ENCODE measurements at regions not wholly inside any gene's neighbourhood (a gene's known extent, or its start where the extent isn't known, plus 50 kb on each side); places are given as distances from the start of the nearest gene placed in this dataset.

DNA sequence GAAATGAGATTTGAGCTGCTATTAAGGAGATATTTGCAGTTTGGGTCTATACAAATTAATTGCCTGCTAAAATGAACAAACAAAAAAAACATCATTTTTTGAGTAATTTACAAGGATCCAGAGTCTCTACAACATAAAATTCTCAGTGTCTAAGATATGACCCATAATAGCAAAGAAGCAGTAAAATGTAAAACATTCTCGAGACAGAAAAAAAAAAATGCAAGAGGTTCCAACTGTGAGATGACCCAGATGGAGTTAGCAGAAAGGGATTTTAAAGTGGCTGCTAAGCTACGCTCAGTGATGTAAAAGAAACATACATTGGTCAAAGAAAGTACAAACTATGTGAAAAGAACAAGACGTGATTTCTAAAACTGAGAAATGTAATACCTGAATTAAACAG is 471.0 kb downstream of the SH2D4B start:
- TF ChIP-seq POLR2AphosphoS5 (IDR thresholded peaks at IDR 0.05; ENCODE audit: low read length) (no peak), GABPA (IDR thresholded peaks at IDR 0.05; ENCODE audit: low read depth) (no peak)
- TF ChIP-seq, protein P1, sequence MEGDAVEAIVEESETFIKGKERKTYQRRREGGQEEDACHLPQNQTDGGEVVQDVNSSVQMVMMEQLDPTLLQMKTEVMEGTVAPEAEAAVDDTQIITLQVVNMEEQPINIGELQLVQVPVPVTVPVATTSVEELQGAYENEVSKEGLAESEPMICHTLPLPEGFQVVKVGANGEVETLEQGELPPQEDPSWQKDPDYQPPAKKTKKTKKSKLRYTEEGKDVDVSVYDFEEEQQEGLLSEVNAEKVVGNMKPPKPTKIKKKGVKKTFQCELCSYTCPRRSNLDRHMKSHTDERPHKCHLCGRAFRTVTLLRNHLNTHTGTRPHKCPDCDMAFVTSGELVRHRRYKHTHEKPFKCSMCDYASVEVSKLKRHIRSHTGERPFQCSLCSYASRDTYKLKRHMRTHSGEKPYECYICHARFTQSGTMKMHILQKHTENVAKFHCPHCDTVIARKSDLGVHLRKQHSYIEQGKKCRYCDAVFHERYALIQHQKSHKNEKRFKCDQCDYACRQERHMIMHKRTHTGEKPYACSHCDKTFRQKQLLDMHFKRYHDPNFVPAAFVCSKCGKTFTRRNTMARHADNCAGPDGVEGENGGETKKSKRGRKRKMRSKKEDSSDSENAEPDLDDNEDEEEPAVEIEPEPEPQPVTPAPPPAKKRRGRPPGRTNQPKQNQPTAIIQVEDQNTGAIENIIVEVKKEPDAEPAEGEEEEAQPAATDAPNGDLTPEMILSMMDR (IDR thresholded peaks at IDR 0.05 in 2 of 3, conservative IDR thresholded peaks at IDR 0.05 in 1 of 3; ENCODE audit: control insufficient read depth in 2 of 3, extremely low read depth in 1 of 3, insufficient read depth in 1 of 3, low read depth in 3 of 3, low read length in 3 of 3): no peak
